Thymus (tissue), 11 donors: ENCODE measurements at regions not wholly inside any gene's neighbourhood (a gene's known extent, or its start where the extent isn't known, plus 50 kb on each side); places are given as distances from the start of the nearest gene placed in this dataset.

Source experiments
- DNase-seq, 9 donors: peaks; one replicate each; pipeline ENCODE4 v3.0.0-alpha.2; 2013; ENCODE audit warnings: low spot score in 9 of 9, low read depth in 6 of 9, missing footprints in 1 of 9
- H3K27ac ChIP-seq, 2 donors: one replicate each; pipeline ENCODE4 v1.5.1; 2013; ENCODE audit warnings: control low read depth in 1 of 2, low read depth in 1 of 2, low read length in 1 of 2, mild to moderate bottlenecking in 1 of 2, moderate library complexity in 1 of 2
- H3K27me3 ChIP-seq, 2 donors: one replicate each; pipeline ENCODE4 v1.5.1; 2013; ENCODE audit warnings: low read length in 1 of 2; ENCODE audit not compliant: control insufficient read depth in 2 of 2, insufficient read depth in 1 of 2
- H3K36me3 ChIP-seq, 2 donors: one replicate each; pipeline ENCODE4 v1.5.1; 2013; ENCODE audit warnings: low read length in 1 of 2, mild to moderate bottlenecking in 1 of 2, moderate library complexity in 1 of 2; ENCODE audit not compliant: control insufficient read depth in 2 of 2, insufficient read depth in 2 of 2
- H3K4me1 ChIP-seq, 2 donors: one replicate each; pipeline ENCODE4 v1.5.1; 2013; ENCODE audit warnings: low read length in 2 of 2; ENCODE audit not compliant: control insufficient read depth in 2 of 2, insufficient read depth in 2 of 2
- H3K4me3 ChIP-seq, 2 donors: one replicate each; pipeline ENCODE4 v1.5.1; 2013; ENCODE audit warnings: low read length in 2 of 2, control low read depth in 1 of 2, mild to moderate bottlenecking in 1 of 2
- H3K9me3 ChIP-seq, 2 donors: one replicate each; pipeline ENCODE4 v1.5.1; 2013; ENCODE audit warnings: low read length in 1 of 2, mild to moderate bottlenecking in 1 of 2; ENCODE audit not compliant: control insufficient read depth in 2 of 2, insufficient read depth in 1 of 2
- whole genome bisulfite sequencing: extraction: QIAGEN DNeasy Blood & Tissue Kit; methylation state at CpG from one replicate; pipeline ENCODE4 v1.1.7; 2013; 5-methylcytosine and 5-hydroxymethylcytosine counted together
- donor health status: healthy.

- 92% methylated on average over 4 of the region's 4 CpGs for WGBS
- no peaks in the 10 kb centered on the region for H3K36me3 ChIP-seq
- DNase-seq: no peak
- no peak overlapping the region for H3K4me3 ChIP-seq
- H3K27ac ChIP-seq: no peak overlapping the region
- H3K27me3 ChIP-seq: no peaks in the 10 kb centered on the region
- H3K4me1 ChIP-seq: no peaks in the 10 kb centered on the region
- H3K9me3 ChIP-seq: no peaks in the 10 kb centered on the region
Measured at GRCh38 chr22:48688366-48688765, 1139.3 kb downstream of the BRD1 start.

DNA sequence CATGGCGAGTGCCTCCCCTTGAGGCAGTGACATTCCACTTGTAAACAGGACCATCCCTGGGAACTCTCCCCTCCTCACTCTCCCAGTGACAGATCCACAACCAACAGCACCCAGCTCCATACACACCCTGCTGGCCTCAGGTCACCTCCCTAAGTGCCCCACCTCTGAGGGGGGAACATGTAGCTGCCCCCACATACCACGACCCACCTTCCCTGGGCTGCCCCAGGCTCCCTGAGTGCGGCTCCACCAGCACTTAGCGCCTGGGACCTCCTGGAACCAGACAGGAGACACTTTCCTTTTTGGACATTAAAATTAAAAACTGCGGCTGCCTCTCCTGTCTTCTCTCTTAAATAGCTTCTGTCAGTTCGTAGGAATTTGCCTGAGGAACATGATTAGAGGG, 1140.1 kb downstream of the BRD1 start:
- DNase-seq: no peak
- 93% methylated on average over 6 of the region's 6 CpGs for WGBS
- Histone ChIP-seq H3K27ac (no peak overlapping the region), H3K4me1 (no peaks in the 10 kb centered on the region), H3K4me3 (no peak overlapping the region), H3K36me3 (no peaks in the 10 kb centered on the region), H3K9me3 (no peaks in the 10 kb centered on the region), H3K27me3 (no peaks in the 10 kb centered on the region)

DNA sequence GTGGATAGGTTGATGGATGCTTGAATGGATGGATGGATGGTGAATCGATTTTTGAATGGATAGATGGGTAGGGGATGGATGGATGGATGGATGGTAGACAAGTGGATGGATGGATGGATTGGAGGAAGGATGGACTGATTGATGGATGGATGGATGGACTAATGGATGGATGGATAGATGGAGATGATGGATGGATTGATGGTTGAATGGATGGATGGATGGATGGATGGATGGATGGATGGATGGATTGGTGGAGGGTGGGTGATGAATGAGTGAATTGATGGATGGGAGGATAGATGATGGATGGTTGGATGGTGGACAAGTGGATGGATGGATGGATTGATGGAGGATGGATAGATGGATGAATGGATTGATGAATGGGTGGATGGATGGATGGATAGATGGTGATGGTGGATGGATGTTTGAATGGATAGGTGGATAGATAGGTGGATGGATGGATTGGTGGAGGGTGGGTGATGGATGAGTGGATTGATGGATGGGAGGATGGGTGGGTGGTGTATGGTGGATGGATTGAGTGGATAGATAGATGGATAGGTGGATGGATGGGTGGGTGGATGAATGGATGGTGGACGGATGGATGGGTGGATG, 1140.9 kb downstream of the BRD1 start:
- Histone ChIP-seq H3K4me1 (no peaks in the 10 kb centered on the region), H3K36me3 (no peaks in the 10 kb centered on the region), H3K27me3 (no peaks in the 10 kb centered on the region), H3K4me3 (no peak overlapping the region), H3K9me3 (no peaks in the 10 kb centered on the region), H3K27ac (no peak overlapping the region)
- DNase-seq: no peak
- 92% methylated on average over 2 of the region's 2 CpGs for WGBS

- no peak for DNase-seq
- Histone ChIP-seq H3K4me1 (no peaks in the 10 kb centered on the region), H3K27ac (no peak overlapping the region), H3K27me3 (no peaks in the 10 kb centered on the region), H3K9me3 (no peaks in the 10 kb centered on the region), H3K36me3 (no peaks in the 10 kb centered on the region), H3K4me3 (no peak overlapping the region)
- 98% methylated on average over 17 of the region's 17 CpGs for WGBS
Measured at GRCh38 chr22:48685767-48686166, 1141.9 kb downstream of the BRD1 start.

DNA sequence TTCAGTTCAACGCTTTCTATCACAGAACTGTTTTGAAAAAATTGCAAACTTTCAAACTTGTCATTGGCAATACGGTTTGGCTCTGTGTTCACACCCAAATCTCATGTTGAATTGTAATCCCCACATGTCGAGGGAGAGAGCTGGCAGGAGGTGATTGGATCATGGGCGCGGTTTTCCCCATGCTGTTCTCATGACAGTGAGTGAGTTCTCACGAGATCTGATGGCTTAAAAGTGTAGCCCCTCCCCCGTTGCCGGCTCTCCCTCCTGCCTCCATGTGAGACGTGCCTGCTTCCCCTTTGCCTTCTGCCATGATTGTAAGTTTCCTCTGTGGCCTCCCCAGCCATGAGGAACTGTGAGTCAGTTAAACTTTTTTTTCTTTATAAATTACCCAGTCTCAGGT, 1144.0 kb downstream of the BRD1 start:
- no peak for DNase-seq
- no peaks in the 10 kb centered on the region for H3K9me3 ChIP-seq
- H3K4me1 ChIP-seq: no peaks in the 10 kb centered on the region
- no peaks in the 10 kb centered on the region for H3K36me3 ChIP-seq
- no peaks in the 10 kb centered on the region for H3K27me3 ChIP-seq
- H3K4me3 ChIP-seq: no peak overlapping the region
- 84% methylated on average over 9 of the region's 9 CpGs for WGBS
- no peak overlapping the region for H3K27ac ChIP-seq

- DNase-seq: no peak
- H3K27me3 ChIP-seq: no peaks in the 10 kb centered on the region
- no peaks in the 10 kb centered on the region for H3K4me1 ChIP-seq
- 95% methylated on average over 11 of the region's 11 CpGs for WGBS
- H3K4me3 ChIP-seq: no peak overlapping the region
- no peaks in the 10 kb centered on the region for H3K36me3 ChIP-seq
- H3K27ac ChIP-seq: no peak overlapping the region
- H3K9me3 ChIP-seq: no peaks in the 10 kb centered on the region
Measured at GRCh38 chr22:48682504-48682903, 1145.2 kb downstream of the BRD1 start.

DNA sequence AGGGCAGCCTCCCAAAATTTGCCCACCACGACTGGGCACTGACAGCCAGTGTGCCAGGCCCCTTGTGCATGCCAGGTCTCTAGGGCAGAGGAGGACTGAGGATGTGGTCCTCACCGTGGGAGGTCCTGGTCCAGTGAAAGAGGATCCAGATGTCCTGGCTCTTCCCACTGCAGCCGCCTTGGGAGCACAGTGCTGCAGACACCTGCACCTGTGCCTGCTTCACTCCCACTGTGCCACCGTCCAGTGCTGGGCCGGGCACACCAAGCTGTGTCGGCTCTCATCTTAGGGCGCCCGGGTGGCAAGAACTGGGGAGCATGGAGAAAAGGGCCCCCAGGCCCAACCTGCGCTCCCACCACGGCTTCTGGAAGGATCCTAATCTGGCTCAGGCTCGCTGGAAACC, 1147.1 kb downstream of the BRD1 start:
- Histone ChIP-seq H3K9me3 (no peaks in the 10 kb centered on the region), H3K27me3 (no peaks in the 10 kb centered on the region), H3K4me1 (no peaks in the 10 kb centered on the region), H3K27ac (no peak overlapping the region), H3K36me3 (no peaks in the 10 kb centered on the region), H3K4me3 (no peak overlapping the region)
- 92% methylated on average over 11 of the region's 11 CpGs for WGBS
- DNase-seq: no peak

GRCh38 chr22:48679656-48680555, 1147.8 kb downstream of the BRD1 start:
- no peaks in the 10 kb centered on the region for H3K4me1 ChIP-seq
- no peak overlapping the region for H3K4me3 ChIP-seq
- H3K9me3 ChIP-seq: no peaks in the 10 kb centered on the region
- 91% methylated on average over 28 of the region's 28 CpGs for WGBS
- no peaks in the 10 kb centered on the region for H3K36me3 ChIP-seq
- H3K27me3 ChIP-seq: no peaks in the 10 kb centered on the region
- DNase-seq: no peak
- H3K27ac ChIP-seq: no peak overlapping the region

DNA sequence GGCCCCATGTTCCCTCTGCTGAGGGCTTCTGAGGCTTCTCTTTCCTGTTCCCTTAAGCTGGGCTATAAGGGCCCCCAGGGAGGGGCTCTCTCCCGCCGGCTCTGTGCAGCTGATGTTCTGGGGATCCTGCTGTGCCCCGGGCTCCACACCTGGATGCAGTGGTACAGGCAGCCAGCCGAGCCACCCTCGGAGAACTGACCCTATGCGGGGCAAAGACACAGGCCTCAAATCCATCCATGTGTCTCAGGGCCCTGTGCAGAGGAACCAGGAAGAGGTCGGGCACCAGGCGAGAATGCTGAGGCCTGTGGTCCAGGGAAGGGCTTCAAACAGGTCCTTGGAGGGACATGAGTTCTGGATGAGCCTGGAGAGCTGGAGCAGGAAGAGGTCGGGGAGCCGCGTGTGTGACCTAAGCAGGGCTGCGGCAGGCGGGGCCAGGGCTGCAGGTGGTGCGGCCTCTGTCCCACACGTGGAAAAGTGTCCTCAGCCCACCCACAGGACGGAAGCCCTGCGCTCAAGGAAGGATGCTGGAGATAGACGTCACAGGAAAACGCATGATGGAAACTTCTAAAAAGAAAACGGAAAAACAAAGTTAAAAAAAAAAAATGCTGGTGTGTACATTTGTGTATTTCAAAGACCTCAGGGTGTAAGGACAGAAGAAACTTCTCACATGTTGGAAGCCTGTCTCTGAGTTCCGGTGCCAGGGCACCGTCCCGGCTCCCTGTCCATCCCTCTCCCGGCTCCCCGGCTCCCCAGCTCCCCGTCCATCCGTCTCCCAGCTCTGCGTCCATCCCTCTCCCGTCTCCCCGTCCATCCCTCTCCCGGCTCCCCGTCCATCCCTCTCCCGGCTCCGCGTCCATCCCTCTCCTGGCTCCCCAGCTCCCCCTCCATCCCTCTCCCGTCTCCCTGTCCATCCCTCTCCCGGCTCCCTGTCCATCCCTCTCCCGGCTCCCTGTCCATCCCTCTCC, 1149.2 kb downstream of the BRD1 start:
- Histone ChIP-seq H3K4me3 (no peak overlapping the region), H3K4me1 (no peaks in the 10 kb centered on the region), H3K9me3 (peaks cover 0 to 2% of the 10 kb centered on the region in 2 donors), H3K27me3 (no peaks in the 10 kb centered on the region), H3K27ac (no peak overlapping the region), H3K36me3 (no peaks in the 10 kb centered on the region)
- WGBS: 84% methylated on average over 38 of the region's 38 CpGs
- DNase-seq: no peak
